ENCODE measurements at regions not wholly inside any gene's neighbourhood (a gene's known extent, or its start where the extent isn't known, plus 50 kb on each side); places are given as distances from the start of the nearest gene placed in this dataset.

DNA sequence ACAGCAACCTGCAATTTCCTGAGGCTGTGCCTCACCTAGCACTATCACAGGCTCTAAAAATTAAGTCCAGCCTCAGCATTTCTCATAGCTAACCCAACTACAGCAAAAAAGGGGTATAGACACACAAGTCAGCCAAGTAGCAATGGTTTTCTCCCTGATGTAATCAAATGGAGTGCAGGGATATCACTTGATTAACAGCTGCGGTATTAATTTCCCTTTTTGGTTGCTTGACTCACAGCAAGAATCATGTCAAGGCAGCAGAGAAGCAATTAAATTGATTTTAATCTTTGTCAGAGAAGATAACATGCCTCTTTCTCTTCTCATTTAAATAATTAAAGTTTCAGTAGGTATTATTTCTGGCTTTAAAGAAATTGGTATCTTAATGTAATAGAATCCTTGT, 278.9 kb downstream of the RWDD3 start (continued):
- TF ChIP-seq, protein P1, sequence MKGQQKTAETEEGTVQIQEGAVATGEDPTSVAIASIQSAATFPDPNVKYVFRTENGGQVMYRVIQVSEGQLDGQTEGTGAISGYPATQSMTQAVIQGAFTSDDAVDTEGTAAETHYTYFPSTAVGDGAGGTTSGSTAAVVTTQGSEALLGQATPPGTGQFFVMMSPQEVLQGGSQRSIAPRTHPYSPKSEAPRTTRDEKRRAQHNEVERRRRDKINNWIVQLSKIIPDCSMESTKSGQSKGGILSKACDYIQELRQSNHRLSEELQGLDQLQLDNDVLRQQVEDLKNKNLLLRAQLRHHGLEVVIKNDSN (IDR thresholded peaks at IDR 0.05; ENCODE audit: borderline replicate concordance, low read depth) = no peak
- TF ChIP-seq ZBTB33 (IDR thresholded peaks at IDR 0.05; ENCODE audit: borderline replicate concordance, low read depth) (no peak), CHD2 (IDR thresholded peaks at IDR 0.05; ENCODE audit: low read length, partially characterized antibody) (no peak)

DNA sequence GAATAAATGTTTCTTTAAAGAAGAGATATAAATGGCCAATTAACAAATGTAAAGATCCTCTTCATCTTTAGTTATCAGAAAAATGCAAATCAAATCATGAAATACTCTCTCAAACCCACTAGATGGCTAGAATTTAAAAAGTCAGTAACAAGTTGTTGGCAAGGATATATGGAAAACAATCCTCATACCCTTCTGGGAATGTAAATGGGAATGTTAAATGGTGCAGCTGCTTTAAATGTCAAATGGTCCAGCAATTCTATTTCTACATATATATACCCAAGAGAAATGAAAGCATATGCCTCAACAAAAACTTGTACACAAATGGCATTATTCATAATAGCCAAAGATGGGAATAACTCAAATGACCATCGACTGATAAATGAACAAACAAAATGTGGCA, 283.5 kb downstream of the RWDD3 start:
- Histone ChIP-seq H3K4me3 (ENCODE audit: low read depth in 2 of 2, low read length in 1 of 2) (no peak overlapping the region), H2AFZ (ENCODE audit: low read depth) (no peak overlapping the region), H3K9me3 (no peaks in the 10 kb centered on the region), H3K27ac (ENCODE audit: low read depth in 2 of 2, low read length in 1 of 2) (no peak overlapping the region), H3K4me1 (ENCODE audit: control insufficient read depth in 1 of 2, insufficient read depth in 2 of 2, low read depth in 1 of 2, low read length in 1 of 2) (peaks cover 0 to 3% of the 10 kb centered on the region in 2 experiments; a peak in 1 of 4 replicates), H3K27me3 (ENCODE audit: insufficient read depth) (no peaks in the 10 kb centered on the region), H3K9ac (no peak overlapping the region), H3K4me2 (no peak overlapping the region), H3K36me3 (replicated peaks in 1 of 2; ENCODE audit: control insufficient read depth in 1 of 2, insufficient read depth in 2 of 2, low read length in 1 of 2) (no peaks in the 10 kb centered on the region), H3K79me2 (ENCODE audit: insufficient read depth) (no peaks in the 10 kb centered on the region), H3K9me2 (no peaks in the 10 kb centered on the region), H3F3A (replicated peaks; ENCODE audit: insufficient read depth) (no peaks in the 10 kb centered on the region), H4K20me1 (ENCODE audit: insufficient read depth) (no peaks in the 10 kb centered on the region)
- DNase-seq = no peak
- ChIA-PET CTCF (no interaction called here), POLR2A (no interaction called here)
- WGBS (ENCODE audit: low lambda C conversion rate) = 21% methylated on average over 1 of the region's 1 CpG
- TF ChIP-seq, protein P2, sequence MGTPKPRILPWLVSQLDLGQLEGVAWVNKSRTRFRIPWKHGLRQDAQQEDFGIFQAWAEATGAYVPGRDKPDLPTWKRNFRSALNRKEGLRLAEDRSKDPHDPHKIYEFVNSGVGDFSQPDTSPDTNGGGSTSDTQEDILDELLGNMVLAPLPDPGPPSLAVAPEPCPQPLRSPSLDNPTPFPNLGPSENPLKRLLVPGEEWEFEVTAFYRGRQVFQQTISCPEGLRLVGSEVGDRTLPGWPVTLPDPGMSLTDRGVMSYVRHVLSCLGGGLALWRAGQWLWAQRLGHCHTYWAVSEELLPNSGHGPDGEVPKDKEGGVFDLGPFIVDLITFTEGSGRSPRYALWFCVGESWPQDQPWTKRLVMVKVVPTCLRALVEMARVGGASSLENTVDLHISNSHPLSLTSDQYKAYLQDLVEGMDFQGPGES (IDR thresholded peaks at IDR 0.05; ENCODE audit: low read depth, low read length) = no peak
- TF ChIP-seq SMC3 (IDR thresholded peaks at IDR 0.05; ENCODE audit: low read depth, low read length) (no peak), RXRA (IDR thresholded peaks at IDR 0.05; ENCODE audit: borderline replicate concordance, low read depth) (no peak), USF2 (IDR thresholded peaks at IDR 0.05; ENCODE audit: borderline replicate concordance, low read depth, low read length) (no peak), MEF2A (IDR thresholded peaks at IDR 0.05; ENCODE audit: borderline replicate concordance, low read depth) (no peak), EZH2phosphoT487 (IDR thresholded peaks at IDR 0.05; ENCODE audit: borderline replicate concordance, low read depth) (no peak), NFIC (IDR thresholded peaks at IDR 0.05; ENCODE audit: borderline replicate concordance) (no peak), FOXJ3 (CRISPR knock-in tag; IDR thresholded peaks at IDR 0.05) (no peak), CHD2 (IDR thresholded peaks at IDR 0.05; ENCODE audit: low read length, partially characterized antibody) (no peak), SIN3A (IDR thresholded peaks at IDR 0.05; ENCODE audit: borderline replicate concordance, low read depth, low read length) (no peak)

All from SK-N-SH (cell line).